ENCODE measurements at regions not wholly inside any gene's neighbourhood (a gene's known extent, or its start where the extent isn't known, plus 50 kb on each side); places are given as distances from the start of the nearest gene placed in this dataset.
A peak's percentile ranks its signal among the peaks of the same experiment; 100 is the strongest.

GRCh38 chr2:43019536-43020183 is 206.7 kb downstream of the ZFP36L2 start:
- Histone ChIP-seq H3K9me3 (peaks cover 0 to 5% of the 10 kb centered on the region in 2 donors), H3K4me3 (no peak overlapping the region), H3K27me3 (no peaks in the 10 kb centered on the region), H3K4me1 (no peaks in the 10 kb centered on the region), H3K27ac (no peak overlapping the region), H3K36me3 (no peaks in the 10 kb centered on the region)
- no peak for TF ChIP-seq CTCF (IDR thresholded peaks at IDR 0.05)
- intact Hi-C loops (cut with DNase I) = loop anchor here (5.0 kb wide), 3 partner anchors 42 to 523 kb away; no protein-coding TSS in a partner anchor
- DNase-seq (ENCODE audit: low spot score in 2 of 2) = peak in 1 of 2 donors; percentile 50

GRCh38 chr2:43019025-43019367 is 207.4 kb downstream of the ZFP36L2 start:
- intact Hi-C loops (cut with DNase I) = no loop called here
- Histone ChIP-seq H3K36me3 (no peaks in the 10 kb centered on the region), H3K27me3 (no peaks in the 10 kb centered on the region), H3K4me3 (no peak overlapping the region), H3K4me1 (no peaks in the 10 kb centered on the region), H3K9me3 (peaks cover 0 to 5% of the 10 kb centered on the region in 2 donors), H3K27ac (no peak overlapping the region)
- DNase-seq (ENCODE audit: low spot score in 2 of 2) = peak in 1 of 2 donors; percentile 50
- TF ChIP-seq CTCF (IDR thresholded peaks at IDR 0.05) = no peak

- peak; percentile 38 to 91 for DNase-seq (ENCODE audit: low spot score in 2 of 2)
- Histone ChIP-seq H3K27ac (no peak overlapping the region), H3K36me3 (no peaks in the 10 kb centered on the region), H3K9me3 (peaks cover 0 to 5% of the 10 kb centered on the region in 2 donors), H3K4me3 (no peak overlapping the region), H3K27me3 (no peaks in the 10 kb centered on the region), H3K4me1 (no peaks in the 10 kb centered on the region)
- TF ChIP-seq CTCF (IDR thresholded peaks at IDR 0.05) = no peak
- intact Hi-C loops (cut with DNase I) = no loop called here
Observed at GRCh38 chr2:43018179-43019024, 208.0 kb downstream of the ZFP36L2 start.

GRCh38 chr2:43013821-43014345 is 212.5 kb downstream of the ZFP36L2 start:
- intact Hi-C loops (cut with DNase I) = no loop called here
- peak in 1 of 2 donors; percentile 58 for DNase-seq (ENCODE audit: low spot score in 2 of 2)
- Histone ChIP-seq H3K36me3 (no peaks in the 10 kb centered on the region), H3K4me3 (no peak overlapping the region), H3K9me3 (no peaks in the 10 kb centered on the region), H3K4me1 (no peaks in the 10 kb centered on the region), H3K27me3 (no peaks in the 10 kb centered on the region), H3K27ac (no peak overlapping the region)
- no peak for TF ChIP-seq CTCF (IDR thresholded peaks at IDR 0.05)

GRCh38 chr2:43012966-43013365 is 213.4 kb downstream of the ZFP36L2 start:
- H3K27ac ChIP-seq = no peak overlapping the region
- no peaks in the 10 kb centered on the region for H3K36me3 ChIP-seq
- DNase-seq (ENCODE audit: low spot score in 2 of 2) = no peak
- no peaks in the 10 kb centered on the region for H3K27me3 ChIP-seq
- H3K4me3 ChIP-seq = no peak overlapping the region
- H3K4me1 ChIP-seq = no peaks in the 10 kb centered on the region
- H3K9me3 ChIP-seq = no peaks in the 10 kb centered on the region
- TF ChIP-seq CTCF (IDR thresholded peaks at IDR 0.05) = no peak
- intact Hi-C loops (cut with DNase I) = no loop called here

Measured in ascending aorta (tissue), 2 donors.